ENCODE measurements at regions not wholly inside any gene's neighbourhood (a gene's known extent, or its start where the extent isn't known, plus 50 kb on each side); places are given as distances from the start of the nearest gene placed in this dataset.

GRCh38 chr20:39904476-39905112, 784.4 kb downstream of the MAFB start:
- Histone ChIP-seq H3K4me1 (ENCODE audit: insufficient read depth, low read length) (no peaks in the 10 kb centered on the region), H3K4me3 (ENCODE audit: low read length) (no peak overlapping the region), H3K9me3 (ENCODE audit: low read length) (no peaks in the 10 kb centered on the region), H3K27me3 (ENCODE audit: insufficient read depth, low read length, poor library complexity, severe bottlenecking) (no peaks in the 10 kb centered on the region), H3K27ac (ENCODE audit: low read depth, low read length) (no peak overlapping the region), H3K36me3 (ENCODE audit: insufficient read depth, low read length) (no peaks in the 10 kb centered on the region)
- Mint-ChIP-seq H3K4me1 (no peaks in the 10 kb centered on the region), H3K27me3 (no peaks in the 10 kb centered on the region), H3K36me3 (no peaks in the 10 kb centered on the region), H3K9me3 (peaks cover 0 to 2% (median 0%) of the 10 kb centered on the region in 5 donors), H3K27ac (no peak overlapping the region), H3K4me3 (no peak overlapping the region)
- CTCF ChIA-PET = no interaction called here
- POLR2A ChIA-PET = no interaction called here
- no peak for DNase-seq

- H3K4me1 ChIP-seq (ENCODE audit: insufficient read depth, low read length) = no peaks in the 10 kb centered on the region
- ChIA-PET CTCF (no interaction called here), POLR2A (no interaction called here)
- H3K4me3 Mint-ChIP-seq = no peak overlapping the region
- H3K9me3 ChIP-seq (ENCODE audit: low read length) = no peaks in the 10 kb centered on the region
- DNase-seq = no peak
- H3K27me3 Mint-ChIP-seq = no peaks in the 10 kb centered on the region
- no peaks in the 10 kb centered on the region for H3K36me3 Mint-ChIP-seq
- no peaks in the 10 kb centered on the region for H3K36me3 ChIP-seq (ENCODE audit: insufficient read depth, low read length)
- no peak overlapping the region for H3K27ac Mint-ChIP-seq
- H3K27ac ChIP-seq (ENCODE audit: low read depth, low read length) = no peak overlapping the region
- no peaks in the 10 kb centered on the region for H3K4me1 Mint-ChIP-seq
- H3K9me3 Mint-ChIP-seq = peaks cover 0 to 2% (median 0%) of the 10 kb centered on the region in 5 donors
- no peak overlapping the region for H3K4me3 ChIP-seq (ENCODE audit: low read length)
- no peaks in the 10 kb centered on the region for H3K27me3 ChIP-seq (ENCODE audit: insufficient read depth, low read length, poor library complexity, severe bottlenecking)
These were observed 785.1 kb downstream of the MAFB start for GRCh38 chr20:39903806-39904465.

GRCh38 chr20:39899881-39900280, 789.2 kb downstream of the MAFB start:
- Histone ChIP-seq H3K36me3 (ENCODE audit: insufficient read depth, low read length) (no peaks in the 10 kb centered on the region), H3K9me3 (ENCODE audit: low read length) (no peaks in the 10 kb centered on the region), H3K4me3 (ENCODE audit: low read length) (no peak overlapping the region), H3K27me3 (ENCODE audit: insufficient read depth, low read length, poor library complexity, severe bottlenecking) (no peaks in the 10 kb centered on the region), H3K4me1 (ENCODE audit: insufficient read depth, low read length) (no peaks in the 10 kb centered on the region), H3K27ac (ENCODE audit: low read depth, low read length) (no peak overlapping the region)
- Mint-ChIP-seq H3K9me3 (peaks cover 0 to 3% (median 0%) of the 10 kb centered on the region in 5 donors), H3K4me1 (no peaks in the 10 kb centered on the region), H3K27ac (no peak overlapping the region), H3K36me3 (no peaks in the 10 kb centered on the region), H3K4me3 (no peak overlapping the region), H3K27me3 (no peaks in the 10 kb centered on the region)
- ChIA-PET POLR2A (no interaction called here), CTCF (no interaction called here)
- no peak for DNase-seq

- no peak for DNase-seq
- no peaks in the 10 kb centered on the region for H3K27me3 ChIP-seq (ENCODE audit: insufficient read depth, low read length, poor library complexity, severe bottlenecking)
- Mint-ChIP-seq H3K9me3 (peaks cover 0 to 4% (median 0%) of the 10 kb centered on the region in 5 donors), H3K36me3 (no peaks in the 10 kb centered on the region), H3K27ac (no peak overlapping the region), H3K4me3 (no peak overlapping the region), H3K27me3 (no peaks in the 10 kb centered on the region), H3K4me1 (no peaks in the 10 kb centered on the region)
- no peaks in the 10 kb centered on the region for H3K36me3 ChIP-seq (ENCODE audit: insufficient read depth, low read length)
- H3K27ac ChIP-seq (ENCODE audit: low read depth, low read length) = no peak overlapping the region
- POLR2A ChIA-PET = no interaction called here
- CTCF ChIA-PET = no interaction called here
- H3K4me1 ChIP-seq (ENCODE audit: insufficient read depth, low read length) = no peaks in the 10 kb centered on the region
- no peaks in the 10 kb centered on the region for H3K9me3 ChIP-seq (ENCODE audit: low read length)
- H3K4me3 ChIP-seq (ENCODE audit: low read length) = no peak overlapping the region
These were observed 790.6 kb downstream of the MAFB start for GRCh38 chr20:39898467-39898852.

- H3K27ac Mint-ChIP-seq = no peak overlapping the region
- POLR2A ChIA-PET = no interaction called here
- Histone ChIP-seq H3K27ac (ENCODE audit: low read depth, low read length) (no peak overlapping the region), H3K36me3 (ENCODE audit: insufficient read depth, low read length) (no peaks in the 10 kb centered on the region), H3K4me1 (ENCODE audit: insufficient read depth, low read length) (no peaks in the 10 kb centered on the region), H3K27me3 (ENCODE audit: insufficient read depth, low read length, poor library complexity, severe bottlenecking) (no peaks in the 10 kb centered on the region), H3K4me3 (ENCODE audit: low read length) (no peak overlapping the region), H3K9me3 (ENCODE audit: low read length) (peaks cover 5% of the 10 kb centered on the region)
- H3K4me3 Mint-ChIP-seq = no peak overlapping the region
- H3K9me3 Mint-ChIP-seq = peaks cover 0 to 4% (median 0%) of the 10 kb centered on the region in 5 donors
- no peaks in the 10 kb centered on the region for H3K27me3 Mint-ChIP-seq
- no peaks in the 10 kb centered on the region for H3K36me3 Mint-ChIP-seq
- CTCF ChIA-PET = no interaction called here
- DNase-seq = no peak
- H3K4me1 Mint-ChIP-seq = no peaks in the 10 kb centered on the region
These were observed 791.1 kb downstream of the MAFB start for GRCh38 chr20:39897781-39898466.

- H3K4me1 Mint-ChIP-seq = no peaks in the 10 kb centered on the region
- Histone ChIP-seq H3K4me1 (ENCODE audit: insufficient read depth, low read length) (no peaks in the 10 kb centered on the region), H3K36me3 (ENCODE audit: insufficient read depth, low read length) (no peaks in the 10 kb centered on the region), H3K9me3 (ENCODE audit: low read length) (peaks cover 5% of the 10 kb centered on the region), H3K4me3 (ENCODE audit: low read length) (no peak overlapping the region), H3K27me3 (ENCODE audit: insufficient read depth, low read length, poor library complexity, severe bottlenecking) (no peaks in the 10 kb centered on the region), H3K27ac (ENCODE audit: low read depth, low read length) (no peak overlapping the region)
- peaks cover 0 to 3% (median 0%) of the 10 kb centered on the region in 5 donors for H3K9me3 Mint-ChIP-seq
- ChIA-PET POLR2A (no interaction called here), CTCF (no interaction called here)
- H3K4me3 Mint-ChIP-seq = no peak overlapping the region
- no peak for DNase-seq
- H3K27ac Mint-ChIP-seq = no peak overlapping the region
- H3K36me3 Mint-ChIP-seq = no peaks in the 10 kb centered on the region
- H3K27me3 Mint-ChIP-seq = no peaks in the 10 kb centered on the region
These were observed 792.0 kb downstream of the MAFB start for GRCh38 chr20:39897058-39897457.

- Histone ChIP-seq H3K9me3 (ENCODE audit: low read length) (peaks cover 5% of the 10 kb centered on the region), H3K27ac (ENCODE audit: low read depth, low read length) (no peak overlapping the region), H3K27me3 (ENCODE audit: insufficient read depth, low read length, poor library complexity, severe bottlenecking) (no peaks in the 10 kb centered on the region), H3K4me1 (ENCODE audit: insufficient read depth, low read length) (no peaks in the 10 kb centered on the region), H3K4me3 (ENCODE audit: low read length) (no peak overlapping the region), H3K36me3 (ENCODE audit: insufficient read depth, low read length) (no peaks in the 10 kb centered on the region)
- ChIA-PET POLR2A (no interaction called here), CTCF (no interaction called here)
- H3K9me3 Mint-ChIP-seq = peaks cover 0 to 3% (median 0%) of the 10 kb centered on the region in 5 donors
- no peak for DNase-seq
- no peaks in the 10 kb centered on the region for H3K36me3 Mint-ChIP-seq
- no peaks in the 10 kb centered on the region for H3K27me3 Mint-ChIP-seq
- H3K27ac Mint-ChIP-seq = no peak overlapping the region
- H3K4me1 Mint-ChIP-seq = no peaks in the 10 kb centered on the region
- H3K4me3 Mint-ChIP-seq = no peak overlapping the region
These were observed 795.0 kb downstream of the MAFB start for GRCh38 chr20:39894067-39894466.

- H3K4me1 Mint-ChIP-seq = no peaks in the 10 kb centered on the region
- no peaks in the 10 kb centered on the region for H3K36me3 ChIP-seq (ENCODE audit: insufficient read depth, low read length)
- H3K27ac ChIP-seq (ENCODE audit: low read depth, low read length) = no peak overlapping the region
- H3K4me1 ChIP-seq (ENCODE audit: insufficient read depth, low read length) = no peaks in the 10 kb centered on the region
- peaks cover 5% of the 10 kb centered on the region for H3K9me3 ChIP-seq (ENCODE audit: low read length)
- H3K9me3 Mint-ChIP-seq = peaks cover 0 to 3% (median 0%) of the 10 kb centered on the region in 5 donors
- no peaks in the 10 kb centered on the region for H3K27me3 Mint-ChIP-seq
- H3K36me3 Mint-ChIP-seq = no peaks in the 10 kb centered on the region
- no peak overlapping the region for H3K4me3 Mint-ChIP-seq
- ChIA-PET CTCF (no interaction called here), POLR2A (no interaction called here)
- H3K4me3 ChIP-seq (ENCODE audit: low read length) = no peak overlapping the region
- no peaks in the 10 kb centered on the region for H3K27me3 ChIP-seq (ENCODE audit: insufficient read depth, low read length, poor library complexity, severe bottlenecking)
- no peak for DNase-seq
- H3K27ac Mint-ChIP-seq = no peak overlapping the region
These were observed 795.9 kb downstream of the MAFB start for GRCh38 chr20:39893003-39893685.
